Activated CD8-positive, alpha-beta memory T cell treated with anti-CD3 and anti-CD28 coated beads for 4 hours (primary cell): ENCODE measurements at regions not wholly inside any gene's neighbourhood (a gene's known extent, or its start where the extent isn't known, plus 50 kb on each side); places are given as distances from the start of the nearest gene placed in this dataset.

Experiments
- DNase-seq, 2 donors: peaks; one replicate each; pipeline ENCODE4 v3.0.0-alpha.2; 2020; ENCODE audit warnings: low read depth in 2 of 2

- no peak for DNase-seq
These were observed 58.4 kb downstream of the SLC25A47 start for GRCh38 chr14:100381395-100382105.

- no peak for DNase-seq
These were observed 58.9 kb downstream of the SLC25A47 start for GRCh38 chr14:100382106-100382455.

GRCh38 chr14:100383727-100384158 is 60.6 kb downstream of the SLC25A47 start:
- DNase-seq: peak in 1 of 2 donors; percentile 37

GRCh38 chr14:100384277-100384676 is 61.1 kb downstream of the SLC25A47 start:
- DNase-seq: no peak

GRCh38 chr14:100384819-100385813 is 62.0 kb downstream of the SLC25A47 start:
- no peak for DNase-seq

GRCh38 chr14:100386121-100386520 is 63.0 kb downstream of the SLC25A47 start:
- no peak for DNase-seq

GRCh38 chr14:100386846-100387245 is 63.7 kb downstream of the SLC25A47 start:
- no peak for DNase-seq

- DNase-seq: no peak
These were observed 64.3 kb downstream of the SLC25A47 start for GRCh38 chr14:100387450-100387849.

GRCh38 chr14:100388103-100389054 is 65.2 kb downstream of the SLC25A47 start:
- DNase-seq: no peak

GRCh38 chr14:100389497-100390104 is 66.5 kb downstream of the SLC25A47 start:
- no peak for DNase-seq

- no peak for DNase-seq
These were observed 68.0 kb downstream of the SLC25A47 start for GRCh38 chr14:100391173-100391572.

- no peak for DNase-seq
These were observed 68.6 kb downstream of the SLC25A47 start for GRCh38 chr14:100391724-100392123.

- no peak for DNase-seq
These were observed 69.2 kb downstream of the SLC25A47 start for GRCh38 chr14:100392356-100392755.

GRCh38 chr14:100393362-100393761 is 70.2 kb downstream of the SLC25A47 start:
- no peak for DNase-seq

- no peak for DNase-seq
These were observed 71.0 kb downstream of the SLC25A47 start for GRCh38 chr14:100393906-100394732.

GRCh38 chr14:100394886-100395672 is 71.9 kb downstream of the SLC25A47 start:
- no peak for DNase-seq

- no peak for DNase-seq
These were observed 73.2 kb downstream of the SLC25A47 start for GRCh38 chr14:100396266-100396795.

GRCh38 chr14:100397005-100397404 is 73.9 kb downstream of the SLC25A47 start:
- no peak for DNase-seq

GRCh38 chr14:100398044-100398443 is 74.9 kb downstream of the SLC25A47 start:
- DNase-seq: no peak
